Non-pigmented ciliary epithelial cell (primary cell): ENCODE measurements at regions not wholly inside any gene's neighbourhood (a gene's known extent, or its start where the extent isn't known, plus 50 kb on each side); places are given as distances from the start of the nearest gene placed in this dataset.

Experiments
- DNase-seq: peaks from one replicate; pipeline ENCODE4 v3.0.0-alpha.2; 2010; ENCODE audit warnings: low read depth

DNA sequence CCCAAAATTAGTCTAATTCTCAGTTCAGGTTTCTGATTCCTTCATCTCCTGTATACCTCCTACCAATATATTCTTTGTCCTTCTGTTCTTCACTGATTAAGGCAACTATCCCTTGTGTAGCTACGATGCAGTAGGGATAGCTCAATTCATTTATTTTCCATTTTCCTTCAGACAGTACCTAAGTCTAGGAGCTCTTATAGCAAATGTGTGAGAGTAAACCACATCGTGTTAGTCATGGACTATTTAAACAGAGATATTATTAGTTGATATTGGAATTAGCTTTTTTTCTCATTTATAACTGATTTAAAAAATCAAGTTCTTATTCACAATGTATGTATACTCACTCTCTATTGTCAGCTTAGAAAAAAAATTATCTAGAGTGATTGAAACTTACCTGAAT lies 900.0 kb downstream of the JRKL start:
- no peak for DNase-seq

GRCh38 chr11:97290464-97291041 lies 900.7 kb downstream of the JRKL start:
- peak; percentile 46 for DNase-seq

DNA sequence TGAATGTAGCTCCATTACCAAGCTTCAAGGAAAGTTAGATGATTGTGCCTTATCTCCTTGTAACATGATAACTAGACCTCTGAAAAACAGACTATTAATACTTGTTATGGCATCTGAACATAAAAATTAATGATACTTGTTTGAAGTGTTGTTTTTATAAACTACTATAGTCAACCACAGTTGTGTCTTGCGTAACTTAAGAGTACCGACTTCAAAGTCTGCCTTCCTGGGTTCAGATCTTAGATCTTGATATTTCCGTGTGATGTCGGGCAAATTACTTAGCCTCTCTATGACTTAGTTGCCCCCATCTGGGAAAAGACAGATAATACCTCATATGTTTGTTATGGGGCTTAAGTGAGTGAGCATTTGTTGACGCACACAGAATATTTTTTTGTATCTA lies 906.5 kb downstream of the JRKL start:
- DNase-seq = no peak

DNA sequence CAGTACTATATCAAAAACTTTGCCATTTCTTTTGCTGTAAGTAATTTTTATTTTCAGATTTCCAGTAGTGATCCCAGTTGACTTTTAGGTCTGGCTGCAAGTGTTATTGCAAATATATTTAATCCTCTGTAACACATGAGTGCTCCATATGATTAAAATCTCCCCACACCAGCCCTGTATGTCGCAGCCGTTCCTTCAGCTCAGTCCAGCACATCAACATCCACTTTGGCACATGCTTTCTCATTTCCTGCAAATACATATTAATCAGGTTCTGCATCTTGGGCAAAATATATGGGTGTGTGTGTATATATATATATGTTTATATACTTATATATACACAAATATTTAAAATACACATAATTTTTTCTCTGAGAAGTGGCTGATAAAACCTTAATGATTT lies 919.5 kb downstream of the JRKL start:
- DNase-seq = no peak

DNA sequence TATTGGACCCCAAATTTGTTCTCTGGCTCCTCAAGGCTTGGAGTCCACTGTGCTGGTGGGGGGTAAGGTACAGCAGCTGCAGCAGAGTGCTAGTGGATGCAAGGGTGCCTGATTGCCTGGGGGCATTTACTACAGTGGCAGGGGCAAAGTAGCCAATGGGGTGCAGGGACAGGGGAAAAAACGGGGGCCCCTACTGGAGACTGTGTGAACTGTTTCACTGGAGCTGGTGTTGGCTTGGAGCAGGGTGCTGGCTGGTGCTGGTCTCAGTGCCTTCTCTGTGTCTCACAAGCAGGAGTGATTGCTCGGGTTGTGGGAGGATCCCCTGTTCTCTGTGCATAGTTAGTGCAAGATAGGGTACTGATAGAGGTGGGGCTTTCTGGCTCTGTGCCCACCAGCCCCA lies 935.9 kb downstream of the JRKL start:
- no peak for DNase-seq

- no peak for DNase-seq
Observed at GRCh38 chr11:97332271-97332670, 942.5 kb downstream of the JRKL start.

- no peak for DNase-seq
Observed at GRCh38 chr11:97336064-97336463, 946.3 kb downstream of the JRKL start.

DNA sequence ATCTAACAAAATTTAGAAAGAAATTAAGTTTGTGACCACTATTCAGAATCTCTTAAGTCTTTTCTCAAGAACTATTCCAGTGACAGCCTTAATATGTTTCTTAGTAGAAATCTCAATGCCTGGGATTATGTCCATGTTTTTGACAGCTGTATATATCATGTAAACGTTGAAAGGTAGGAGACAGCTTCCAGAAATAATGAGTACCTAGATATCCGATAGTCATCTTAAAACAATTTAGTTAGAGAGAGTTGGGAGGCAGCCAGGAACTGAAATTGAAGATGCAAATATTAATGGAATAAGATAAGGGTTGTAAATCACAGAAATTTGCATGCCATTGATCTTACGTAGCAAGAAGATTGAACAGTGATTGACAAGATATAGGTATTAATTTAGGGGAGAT lies 955.2 kb downstream of the JRKL start:
- DNase-seq = no peak

GRCh38 chr11:97349201-97349600 lies 959.4 kb downstream of the JRKL start:
- no peak for DNase-seq

GRCh38 chr11:97351939-97352338 lies 962.1 kb downstream of the JRKL start:
- no peak for DNase-seq

- DNase-seq = no peak
Observed at GRCh38 chr11:97354026-97354425, 964.2 kb downstream of the JRKL start.

DNA sequence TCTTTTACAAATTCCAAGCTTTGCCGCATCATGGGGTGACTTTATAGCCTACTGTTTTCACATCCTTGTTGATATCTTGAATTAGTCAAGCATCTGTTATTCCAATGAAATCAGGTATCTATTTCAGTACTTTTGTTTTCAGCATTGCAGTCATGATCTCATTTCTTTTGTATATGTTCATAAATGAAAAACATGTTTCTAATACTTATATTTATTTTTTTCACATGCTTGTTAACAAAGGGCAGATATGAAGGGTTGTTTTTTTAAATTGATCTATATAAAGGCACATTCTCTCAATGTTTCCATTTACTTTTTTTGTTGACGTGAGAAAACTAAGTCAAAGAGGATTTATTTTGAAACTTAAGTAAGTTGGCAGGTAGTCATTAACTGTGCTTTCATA lies 964.8 kb downstream of the JRKL start:
- no peak for DNase-seq

DNA sequence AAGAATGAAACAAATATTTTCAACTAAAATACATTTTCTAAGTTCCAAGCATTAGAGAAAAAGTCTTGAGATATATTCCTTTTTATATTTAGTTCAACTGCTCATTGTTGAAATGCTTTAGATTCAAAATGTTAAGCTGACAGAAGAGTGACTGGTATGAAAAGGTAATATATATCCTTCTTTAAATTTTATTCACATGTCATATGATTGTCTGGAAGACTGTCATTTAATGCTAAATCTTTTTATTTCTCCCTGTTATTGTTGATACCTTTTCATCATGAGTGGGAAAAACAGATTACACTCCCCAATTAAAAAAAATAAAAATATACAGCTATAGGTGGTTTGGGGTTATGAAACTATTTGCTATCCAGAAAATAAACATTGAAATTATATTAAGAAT lies 965.4 kb downstream of the JRKL start:
- no peak for DNase-seq

DNA sequence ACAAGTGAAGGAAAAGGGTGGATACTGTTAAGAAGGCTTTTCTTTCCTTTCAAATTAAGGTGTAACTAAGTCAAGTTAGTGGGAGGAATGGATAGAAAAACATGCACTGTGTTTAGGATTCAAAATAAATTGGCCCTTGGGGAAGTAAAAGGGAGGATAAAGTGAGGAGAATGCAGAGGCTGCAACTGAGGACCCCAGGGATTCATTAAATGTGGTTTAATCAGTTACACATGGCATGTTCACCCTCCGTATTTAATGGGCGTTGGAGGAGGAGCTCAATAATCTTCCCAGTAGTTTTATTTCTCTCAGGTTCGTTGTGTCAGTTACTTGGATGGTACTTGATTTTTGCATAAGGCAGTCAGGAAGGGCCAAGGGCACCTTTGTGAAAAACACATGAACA lies 966.3 kb downstream of the JRKL start:
- no peak for DNase-seq

DNA sequence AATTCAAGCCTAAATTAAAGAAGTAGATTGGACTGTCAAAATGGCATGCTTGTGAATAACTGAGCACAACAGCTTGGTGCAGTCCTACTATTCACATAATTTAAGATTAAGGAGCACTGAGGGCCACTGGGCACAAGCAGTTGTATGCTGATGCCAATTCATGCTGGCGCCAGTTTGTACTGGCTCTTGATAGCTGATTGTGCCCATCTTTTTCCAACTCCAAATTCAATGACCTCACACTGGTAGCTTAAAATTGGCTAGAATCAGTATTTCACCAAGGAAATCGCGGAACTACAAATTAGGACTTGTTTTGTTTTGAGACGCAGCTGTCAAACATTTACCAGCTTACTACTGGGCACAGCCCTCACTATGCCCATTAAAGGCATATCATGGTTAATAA lies 969.2 kb downstream of the JRKL start:
- DNase-seq = no peak

DNA sequence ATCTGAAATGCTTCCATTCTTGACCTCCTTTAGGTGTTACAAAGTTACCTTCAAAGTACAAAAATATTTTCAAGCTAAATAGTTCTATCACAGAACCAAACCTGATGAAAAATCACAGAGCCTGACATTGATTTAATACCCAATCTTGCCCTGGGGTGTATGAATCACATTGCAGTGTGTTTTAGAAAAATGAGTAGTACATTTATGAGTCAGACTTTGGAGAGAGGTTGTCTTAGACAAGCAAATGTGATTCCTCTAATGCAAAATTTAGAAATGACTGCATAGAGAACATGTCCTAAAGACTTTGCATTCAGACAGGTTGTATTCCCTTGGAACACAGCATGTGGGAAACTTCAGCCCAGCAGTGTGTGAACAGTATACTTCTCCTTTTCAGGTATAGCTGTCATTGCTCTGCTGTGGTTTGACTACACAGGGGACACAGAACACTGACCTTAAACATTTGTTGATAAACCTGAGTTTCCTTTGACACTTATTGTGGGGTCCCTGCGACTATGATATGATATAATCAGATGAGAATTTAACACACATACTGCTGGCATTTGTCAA lies 972.1 kb downstream of the JRKL start:
- DNase-seq = peak; percentile 24

DNA sequence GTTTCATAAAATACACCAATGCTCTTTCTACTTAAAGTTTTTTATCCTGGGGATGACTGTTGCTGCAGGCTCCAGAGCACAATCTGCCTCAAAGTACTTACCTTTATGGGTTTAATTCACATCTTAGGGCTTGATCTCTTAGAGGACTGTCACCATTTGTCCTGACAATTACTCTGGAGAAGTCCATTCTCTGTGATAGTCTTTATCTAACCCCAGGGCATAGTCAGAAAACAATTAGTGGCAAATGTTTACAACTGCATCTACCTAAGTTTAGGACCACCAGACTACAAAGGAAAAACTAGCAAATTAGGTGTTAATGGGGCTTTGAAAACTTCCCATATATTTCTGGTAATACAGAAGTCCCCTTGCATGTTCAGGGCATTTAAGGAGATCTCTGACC lies 973.5 kb downstream of the JRKL start:
- no peak for DNase-seq

DNA sequence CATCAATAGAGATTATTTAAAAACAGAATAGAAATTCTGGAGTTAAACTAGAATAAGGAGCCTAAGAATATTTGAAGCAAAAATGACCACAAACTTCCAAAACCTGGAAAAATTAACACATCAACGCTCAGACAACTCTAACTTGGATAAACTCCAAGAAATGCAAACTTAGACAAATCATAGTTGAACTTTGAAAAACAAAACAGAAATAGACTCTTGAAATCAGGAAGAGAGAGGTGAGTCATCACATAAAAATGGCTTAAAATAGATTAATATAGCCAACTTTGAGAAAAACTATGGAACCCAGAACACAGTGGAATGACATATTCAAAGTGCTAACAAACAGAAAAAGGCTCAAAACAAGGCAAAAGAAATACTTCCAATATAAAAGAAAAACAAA lies 974.2 kb downstream of the JRKL start:
- peak; percentile 36 for DNase-seq

DNA sequence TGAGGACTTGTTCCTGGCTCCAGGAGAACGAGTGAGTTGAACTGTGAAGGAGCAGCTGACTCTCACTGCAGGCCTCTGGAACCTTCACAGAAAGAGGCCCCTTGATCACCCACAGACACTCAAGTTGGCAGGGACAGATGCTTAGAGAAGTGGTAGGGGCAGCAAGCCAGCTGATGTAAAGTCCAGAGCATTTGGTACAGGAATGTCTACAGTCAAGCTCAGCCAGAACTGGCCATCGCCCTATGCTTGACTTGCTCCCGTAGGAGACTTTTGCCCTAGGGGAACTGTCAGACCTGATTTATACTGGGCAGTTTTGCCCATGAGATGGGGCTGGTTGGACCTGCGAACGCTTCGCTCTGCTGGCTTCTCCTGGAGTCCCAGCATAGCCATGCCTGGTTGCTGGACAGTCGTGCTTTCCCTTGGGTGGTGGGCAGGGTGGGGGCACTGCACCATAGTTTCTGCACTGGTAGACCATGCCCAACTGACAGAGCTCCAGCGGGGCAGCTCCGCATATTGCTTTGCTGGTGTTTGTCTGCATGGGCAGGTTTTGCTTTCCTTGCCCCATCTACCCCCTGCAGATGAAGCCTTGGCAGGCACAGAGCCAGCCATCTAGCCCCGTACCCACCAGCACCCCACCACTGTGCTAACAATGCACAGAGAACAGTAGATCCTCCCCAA lies 977.7 kb downstream of the JRKL start:
- no peak for DNase-seq

GRCh38 chr11:97389270-97389669 lies 999.5 kb downstream of the JRKL start:
- DNase-seq = no peak

- no peak for DNase-seq
Observed at GRCh38 chr11:97398246-97398645, 1008.4 kb downstream of the JRKL start.

DNA sequence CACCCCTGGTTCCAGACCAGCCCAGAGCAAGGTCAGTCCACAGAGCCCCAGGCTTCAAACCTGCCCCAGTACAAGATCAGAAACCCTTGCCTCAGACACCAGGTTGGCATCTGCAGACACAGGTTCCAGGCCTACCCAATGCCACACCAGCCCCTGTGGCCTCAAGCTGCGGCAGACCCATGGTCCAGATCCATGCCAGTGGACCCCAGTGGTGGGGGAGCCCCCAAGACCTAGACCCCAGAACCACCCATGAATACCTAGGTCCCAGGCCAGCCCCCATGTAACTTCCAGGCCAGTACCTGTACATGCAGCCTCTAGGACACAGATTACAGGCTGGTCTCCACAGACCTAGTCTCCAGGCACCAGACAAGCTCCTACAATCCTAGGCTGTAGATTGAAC lies 1019.3 kb downstream of the JRKL start:
- no peak for DNase-seq

DNA sequence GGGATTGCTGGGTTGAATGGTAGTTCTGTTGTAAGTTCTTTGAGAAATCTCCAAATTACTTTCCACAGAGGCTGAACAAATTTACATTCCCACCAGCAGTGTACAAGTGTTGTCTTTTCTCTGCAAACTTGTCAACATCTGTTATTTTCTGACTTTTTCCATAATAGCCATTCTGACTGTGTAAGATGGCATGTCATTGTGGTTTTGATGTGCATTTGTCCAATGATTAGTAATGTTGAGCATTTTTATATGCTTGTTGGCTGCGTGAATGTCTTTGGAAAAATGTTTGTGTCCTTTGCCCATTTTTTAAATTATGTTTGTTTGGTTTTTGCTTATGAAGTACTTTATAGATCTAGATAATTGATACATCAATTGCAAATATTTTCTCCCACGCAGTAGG lies 1025.0 kb downstream of the JRKL start:
- no peak for DNase-seq

- DNase-seq = no peak
Observed at GRCh38 chr11:97419729-97420128, 1029.9 kb downstream of the JRKL start.
